MM.1S (cell line): ENCODE measurements at regions not wholly inside any gene's neighbourhood (a gene's known extent, or its start where the extent isn't known, plus 50 kb on each side); places are given as distances from the start of the nearest gene placed in this dataset.
A peak's percentile ranks its signal among the peaks of the same experiment; 100 is the strongest.

Source experiments
- DNase-seq: peaks from one replicate; pipeline ENCODE4 v3.0.0-alpha.2; 2015
- H2AFZ ChIP-seq: fragments of 300-600 bp; sonication (generic); 2 replicates; pipeline ENCODE4 v1.6.0; 2016; ENCODE audit warnings: antibody characterized with exemption, low read length
- H3F3A ChIP-seq: fragments of 300-600 bp; sonication (generic); 2 replicates; pipeline ENCODE4 v1.6.1; 2016; ENCODE audit warnings: mild to moderate bottlenecking, antibody characterized with exemption, low read length, moderate library complexity, mixed read lengths; ENCODE audit not compliant: insufficient read depth
- H3K27ac ChIP-seq: fragments of 300-600 bp; sonication (generic); 2 replicates; pipeline ENCODE4 v1.5.1; 2016; ENCODE audit warnings: mild to moderate bottlenecking, low read length
- H3K27me3 ChIP-seq: fragments of 300-600 bp; sonication (generic); replicated peaks from 2 replicates; pipeline ENCODE4 v1.6.0; 2016; ENCODE audit warnings: low read length; ENCODE audit not compliant: insufficient read depth
- H3K36me3 ChIP-seq: fragments of 300-600 bp; sonication (generic); replicated peaks from 2 replicates; pipeline ENCODE4 v1.6.1; 2016; ENCODE audit warnings: mild to moderate bottlenecking, low read length, mixed read lengths; ENCODE audit not compliant: insufficient read depth
- H3K4me1 ChIP-seq: fragments of 300-600 bp; sonication (generic); 2 replicates; pipeline ENCODE4 v1.6.1; 2016; ENCODE audit warnings: low read length, mixed read lengths
- H3K4me2 ChIP-seq: fragments of 300-600 bp; sonication (generic); 2 replicates; pipeline ENCODE4 v1.6.0; 2016; ENCODE audit warnings: low read depth, low read length
- H3K4me3 ChIP-seq: fragments of 300-600 bp; sonication (generic); 2 replicates; pipeline ENCODE4 v1.5.1; 2016; ENCODE audit warnings: low read length, mixed read lengths
- H3K79me2 ChIP-seq: fragments of 300-600 bp; sonication (generic); 2 replicates; pipeline ENCODE4 v1.6.1; 2016; ENCODE audit warnings: mixed run types, low read length, mixed read lengths
- H3K9ac ChIP-seq: fragments of 300-600 bp; sonication (generic); 2 replicates; pipeline ENCODE4 v1.6.1; 2016; ENCODE audit warnings: low read length, mixed read lengths
- H3K9me2 ChIP-seq: fragments of 300-600 bp; sonication (generic); replicated peaks from 2 replicates; pipeline ENCODE4 v1.6.1; 2016; ENCODE audit warnings: mild to moderate bottlenecking, low read length, mixed read lengths; ENCODE audit not compliant: insufficient read depth
- H3K9me3 ChIP-seq: fragments of 300-600 bp; sonication (generic); replicated peaks from 2 replicates; pipeline ENCODE4 v1.6.1; 2016; ENCODE audit warnings: mild to moderate bottlenecking, low read length, mixed read lengths; ENCODE audit not compliant: insufficient read depth
- H4K20me1 ChIP-seq: fragments of 300-600 bp; sonication (generic); 2 replicates; pipeline ENCODE4 v1.6.1; 2016; ENCODE audit warnings: mild to moderate bottlenecking, low read length, moderate library complexity, mixed read lengths; ENCODE audit not compliant: insufficient read depth
- CTCF ChIP-seq: fragments of 300-600 bp; sonication (generic); IDR thresholded peaks from 2 replicates; pipeline ENCODE4 v1.5.1; 2016; ENCODE audit warnings: antibody characterized with exemption, low read length, mixed read lengths
- EZH2 ChIP-seq: fragments of 300-600 bp; sonication (generic); optimal IDR thresholded peaks from 2 replicates; pipeline ENCODE3; 2017; ENCODE audit warnings: low read depth, mild to moderate bottlenecking, antibody characterized with exemption, low read length, mixed read lengths
- EZH2phosphoT487 ChIP-seq: fragments of 300-600 bp; sonication (generic); IDR thresholded peaks from 2 replicates; pipeline ENCODE4 v1.6.1; 2018; ENCODE audit warnings: antibody characterized with exemption, low read length

- H3K36me3 ChIP-seq, result no peaks in the 10 kb centered on the region
- peak; percentile 72 for DNase-seq
- H3K4me1 ChIP-seq, result peaks cover 8% of the 10 kb centered on the region; the same call in 1 of the 2 replicates
- H3K9ac ChIP-seq, result no peak overlapping the region
- no peak overlapping the region for H3K4me3 ChIP-seq
- H3K4me2 ChIP-seq, result peak overlapping the region; percentile 23; the same call in 1 of the 2 replicates
- no peaks in the 10 kb centered on the region for H3K79me2 ChIP-seq
- no peaks in the 10 kb centered on the region for H3K9me3 ChIP-seq
- H3K27me3 ChIP-seq, result no peaks in the 10 kb centered on the region
- H3K9me2 ChIP-seq, result no peaks in the 10 kb centered on the region
- H3K27ac ChIP-seq, result no peak overlapping the region
- H4K20me1 ChIP-seq, result no peaks in the 10 kb centered on the region
- no peaks in the 10 kb centered on the region for H3F3A ChIP-seq
- no peak overlapping the region for H2AFZ ChIP-seq
- TF ChIP-seq CTCF, result no peak
- no peak for TF ChIP-seq EZH2
- TF ChIP-seq EZH2phosphoT487, result no peak
Observed at GRCh38 chr2:185050804-185051203, 452.5 kb downstream of the ZNF804A start.

GRCh38 chr2:185063761-185064160 is 465.4 kb downstream of the ZNF804A start:
- no peak for TF ChIP-seq EZH2
- TF ChIP-seq CTCF, result no peak
- no peak for TF ChIP-seq EZH2phosphoT487
- H3K4me1 ChIP-seq, result peaks cover 9% of the 10 kb centered on the region; the same call in 1 of the 2 replicates
- no peaks in the 10 kb centered on the region for H3K79me2 ChIP-seq
- H4K20me1 ChIP-seq, result no peaks in the 10 kb centered on the region
- H3K27me3 ChIP-seq, result no peaks in the 10 kb centered on the region
- no peak overlapping the region for H3K27ac ChIP-seq
- H3K9me3 ChIP-seq, result no peaks in the 10 kb centered on the region
- H2AFZ ChIP-seq, result no peak overlapping the region
- DNase-seq, result no peak
- no peak overlapping the region for H3K9ac ChIP-seq
- no peak overlapping the region for H3K4me2 ChIP-seq
- H3K36me3 ChIP-seq, result no peaks in the 10 kb centered on the region
- no peaks in the 10 kb centered on the region; the same call in 1 of the 2 replicates for H3F3A ChIP-seq
- no peak overlapping the region for H3K4me3 ChIP-seq
- H3K9me2 ChIP-seq, result no peaks in the 10 kb centered on the region

GRCh38 chr2:185066128-185066527 is 467.8 kb downstream of the ZNF804A start:
- Histone ChIP-seq H2AFZ (no peak overlapping the region), H3K4me1 (peaks cover 20% of the 10 kb centered on the region)

More at GRCh38 chr2:185066128-185066527, 467.8 kb downstream of the ZNF804A start:
- H3K27ac ChIP-seq, result no peak overlapping the region
- no peaks in the 10 kb centered on the region for H3K9me2 ChIP-seq
- no peak for DNase-seq
- TF ChIP-seq EZH2 (no peak), CTCF (no peak), EZH2phosphoT487 (no peak)
- H3K9me3 ChIP-seq, result no peaks in the 10 kb centered on the region
- no peaks in the 10 kb centered on the region; the same call in 1 of the 2 replicates for H3F3A ChIP-seq
- H3K27me3 ChIP-seq, result no peaks in the 10 kb centered on the region
- H4K20me1 ChIP-seq, result no peaks in the 10 kb centered on the region
- no peaks in the 10 kb centered on the region for H3K79me2 ChIP-seq
- no peaks in the 10 kb centered on the region for H3K36me3 ChIP-seq
- no peak overlapping the region for H3K4me3 ChIP-seq
- no peak overlapping the region for H3K4me2 ChIP-seq
- no peak overlapping the region for H3K9ac ChIP-seq
